ENCODE measurements at regions not wholly inside any gene's neighbourhood (a gene's known extent, or its start where the extent isn't known, plus 50 kb on each side); places are given as distances from the start of the nearest gene placed in this dataset.

DNA sequence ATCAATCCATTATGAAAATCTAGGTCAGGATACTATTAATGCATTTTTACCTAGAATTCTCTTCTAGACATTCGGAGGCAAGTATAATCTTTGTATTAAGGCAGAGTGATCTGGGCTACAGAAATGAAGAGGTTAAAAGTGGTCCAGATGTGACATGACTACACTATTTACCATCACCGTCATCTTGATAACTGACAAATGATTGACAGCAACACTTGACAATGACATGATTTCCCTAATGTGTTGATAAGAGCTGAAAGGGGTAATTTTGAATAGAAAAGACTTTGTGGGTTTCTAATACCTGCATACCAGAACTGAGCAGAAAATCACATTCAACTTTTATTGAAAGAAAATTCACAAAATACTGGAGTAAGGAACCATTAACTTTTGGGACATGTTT is 718.9 kb upstream of the MAP3K7 start:
- no peak for DNase-seq (ENCODE audit: low read depth)
- TF ChIP-seq, protein P1, sequence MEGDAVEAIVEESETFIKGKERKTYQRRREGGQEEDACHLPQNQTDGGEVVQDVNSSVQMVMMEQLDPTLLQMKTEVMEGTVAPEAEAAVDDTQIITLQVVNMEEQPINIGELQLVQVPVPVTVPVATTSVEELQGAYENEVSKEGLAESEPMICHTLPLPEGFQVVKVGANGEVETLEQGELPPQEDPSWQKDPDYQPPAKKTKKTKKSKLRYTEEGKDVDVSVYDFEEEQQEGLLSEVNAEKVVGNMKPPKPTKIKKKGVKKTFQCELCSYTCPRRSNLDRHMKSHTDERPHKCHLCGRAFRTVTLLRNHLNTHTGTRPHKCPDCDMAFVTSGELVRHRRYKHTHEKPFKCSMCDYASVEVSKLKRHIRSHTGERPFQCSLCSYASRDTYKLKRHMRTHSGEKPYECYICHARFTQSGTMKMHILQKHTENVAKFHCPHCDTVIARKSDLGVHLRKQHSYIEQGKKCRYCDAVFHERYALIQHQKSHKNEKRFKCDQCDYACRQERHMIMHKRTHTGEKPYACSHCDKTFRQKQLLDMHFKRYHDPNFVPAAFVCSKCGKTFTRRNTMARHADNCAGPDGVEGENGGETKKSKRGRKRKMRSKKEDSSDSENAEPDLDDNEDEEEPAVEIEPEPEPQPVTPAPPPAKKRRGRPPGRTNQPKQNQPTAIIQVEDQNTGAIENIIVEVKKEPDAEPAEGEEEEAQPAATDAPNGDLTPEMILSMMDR (conservative IDR thresholded peaks at IDR 0.05; ENCODE audit: low read length): no peak
- H3K4me3 ChIP-seq (ENCODE audit: low read length): no peak overlapping the region

DNA sequence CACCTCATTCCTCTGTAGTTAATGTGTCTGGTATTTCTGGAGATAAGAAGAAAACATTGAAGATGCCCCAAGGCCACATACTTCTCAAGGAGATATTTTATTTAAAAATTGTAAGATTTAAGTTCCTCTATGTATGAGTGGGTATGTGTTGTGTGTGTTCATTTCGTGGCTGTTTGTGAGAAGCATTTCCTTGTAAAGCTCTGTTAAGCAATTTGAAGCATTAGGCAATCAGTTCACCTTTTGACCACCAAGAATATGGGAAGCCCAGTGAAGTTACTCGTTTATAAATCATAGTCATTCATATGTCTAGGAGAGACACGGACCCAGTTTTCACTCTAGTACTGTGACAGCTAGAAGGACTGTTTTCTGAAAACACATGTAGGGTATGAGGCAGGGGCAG is 717.6 kb upstream of the MAP3K7 start:
- no peak for DNase-seq (ENCODE audit: low read depth)
- H3K4me3 ChIP-seq (ENCODE audit: low read length): no peak overlapping the region
- TF ChIP-seq, protein P1 (conservative IDR thresholded peaks at IDR 0.05; ENCODE audit: low read length): no peak

DNA sequence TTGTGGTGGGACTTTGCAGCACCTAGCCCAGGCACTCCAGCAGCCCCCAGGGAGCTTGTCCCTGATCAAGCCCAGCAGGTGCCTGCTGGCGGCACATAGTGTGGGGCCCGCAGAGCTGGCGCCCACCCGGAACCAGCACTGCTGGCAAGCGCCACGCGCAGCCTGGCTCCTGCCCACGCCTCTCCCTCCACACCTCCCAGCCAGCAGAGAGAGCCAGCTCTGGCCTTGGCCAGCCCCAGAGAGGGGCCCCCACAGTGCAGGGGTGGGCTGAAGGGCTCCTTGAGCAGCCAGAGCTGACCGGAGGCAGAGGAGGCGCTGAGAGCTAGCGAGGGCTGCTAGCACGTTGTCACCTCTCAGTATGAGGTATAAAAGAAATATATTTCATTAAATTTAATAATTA is 716.5 kb upstream of the MAP3K7 start:
- no peak for DNase-seq (ENCODE audit: low read depth)
- H3K4me3 ChIP-seq (ENCODE audit: low read length): no peak overlapping the region
- TF ChIP-seq, protein P1 (conservative IDR thresholded peaks at IDR 0.05; ENCODE audit: low read length): no peak

DNA sequence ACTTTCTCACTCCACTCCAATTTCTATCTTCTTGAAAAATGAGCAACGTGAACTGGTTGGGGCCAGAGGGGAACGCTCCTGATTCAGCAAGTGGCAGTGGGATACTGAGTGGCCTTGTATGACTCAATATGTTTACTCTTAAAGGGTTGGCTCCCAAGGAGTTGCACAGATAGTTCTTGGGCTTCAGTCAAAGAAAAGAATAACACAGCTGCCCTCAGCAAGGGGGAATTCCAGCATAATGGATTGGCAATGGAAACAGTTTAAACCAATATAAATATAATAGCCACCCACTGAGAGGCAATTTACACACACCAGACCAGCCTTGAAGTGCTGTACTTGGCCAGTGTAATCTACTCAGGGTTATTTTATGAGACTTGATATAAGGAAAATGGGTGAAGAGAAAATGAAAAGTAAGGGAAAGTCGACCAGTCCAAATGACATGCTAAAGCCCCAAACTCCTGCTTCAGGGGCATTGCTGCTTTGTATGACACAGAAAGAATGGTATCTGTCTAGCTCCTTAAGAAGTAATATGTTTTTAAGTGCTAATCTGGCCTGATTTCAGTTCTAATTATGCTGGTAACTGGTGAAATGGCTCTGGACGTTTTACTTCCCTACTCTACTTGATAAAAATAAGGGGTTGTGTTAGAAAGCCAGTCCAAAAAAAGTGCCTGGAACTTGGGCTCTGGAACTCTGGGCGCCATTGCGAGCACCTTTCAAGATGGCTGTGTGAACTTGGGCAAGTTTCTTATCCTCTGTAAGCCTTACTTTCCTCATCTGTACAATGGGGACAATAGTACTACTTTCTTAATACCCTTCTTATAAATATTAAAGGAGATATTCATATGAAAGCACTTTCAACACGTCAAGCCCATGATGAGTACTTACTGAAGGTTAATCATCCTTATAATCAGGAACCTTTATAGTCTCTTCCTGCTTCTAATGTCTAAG is 712.9 kb upstream of the MAP3K7 start:
- TF ChIP-seq, protein P1 (conservative IDR thresholded peaks at IDR 0.05; ENCODE audit: low read length): no peak
- DNase-seq (ENCODE audit: low read depth): no peak
- H3K4me3 ChIP-seq (ENCODE audit: low read length): no peak overlapping the region

DNA sequence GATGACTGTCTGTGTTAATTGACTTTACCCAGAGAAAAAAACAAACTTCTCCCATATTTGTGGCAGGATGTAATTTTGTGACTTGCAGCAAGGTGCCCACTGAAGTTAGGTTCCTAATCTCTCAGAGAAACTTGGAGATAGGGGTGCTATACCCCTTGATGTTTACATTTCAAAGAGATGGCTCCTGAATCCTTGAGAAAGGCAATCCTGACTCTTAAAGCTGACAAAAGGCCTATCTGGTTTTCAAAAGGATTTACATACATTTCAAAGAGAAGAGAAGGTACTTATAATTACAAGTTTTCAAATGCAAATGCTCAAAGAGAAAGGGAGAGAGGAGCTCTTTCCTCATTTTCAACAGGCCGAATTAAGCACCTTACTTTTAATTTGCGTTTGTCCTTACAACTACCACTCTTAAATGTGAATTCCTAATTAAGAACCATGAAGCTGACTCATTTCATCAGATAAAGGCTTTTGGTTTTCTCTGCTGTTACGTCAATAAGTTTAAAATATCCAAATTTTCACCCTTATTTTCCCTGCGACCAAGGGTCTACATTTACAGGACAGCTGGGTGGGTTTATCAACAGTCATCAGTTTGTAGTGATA is 711.8 kb upstream of the MAP3K7 start:
- TF ChIP-seq, protein P1 (conservative IDR thresholded peaks at IDR 0.05; ENCODE audit: low read length): no peak
- H3K4me3 ChIP-seq (ENCODE audit: low read length): no peak overlapping the region
- no peak for DNase-seq (ENCODE audit: low read depth)

DNA sequence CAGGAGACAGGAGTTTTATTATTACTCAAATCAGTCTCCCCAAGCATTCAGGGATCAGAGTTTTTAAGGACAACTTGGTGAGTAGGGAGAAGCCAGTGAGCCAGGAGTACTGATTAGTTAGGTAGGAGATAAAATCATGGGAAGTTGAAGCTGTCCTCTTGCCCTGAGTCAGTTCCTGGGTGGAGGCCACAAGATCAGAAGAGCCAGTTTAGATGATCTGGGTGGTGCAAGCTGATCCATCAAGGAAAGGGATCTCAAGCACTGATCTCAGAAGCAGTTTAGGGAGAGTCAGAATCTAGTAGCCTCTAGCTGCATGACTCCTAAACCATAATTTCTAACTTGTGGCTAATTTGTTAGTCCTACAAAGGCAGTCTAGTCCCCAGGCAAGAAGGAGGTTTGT is 706.5 kb upstream of the MAP3K7 start:
- no peak for DNase-seq (ENCODE audit: low read depth)
- H3K4me3 ChIP-seq (ENCODE audit: low read length): no peak overlapping the region
- TF ChIP-seq, protein P1 (conservative IDR thresholded peaks at IDR 0.05; ENCODE audit: low read length): no peak

DNA sequence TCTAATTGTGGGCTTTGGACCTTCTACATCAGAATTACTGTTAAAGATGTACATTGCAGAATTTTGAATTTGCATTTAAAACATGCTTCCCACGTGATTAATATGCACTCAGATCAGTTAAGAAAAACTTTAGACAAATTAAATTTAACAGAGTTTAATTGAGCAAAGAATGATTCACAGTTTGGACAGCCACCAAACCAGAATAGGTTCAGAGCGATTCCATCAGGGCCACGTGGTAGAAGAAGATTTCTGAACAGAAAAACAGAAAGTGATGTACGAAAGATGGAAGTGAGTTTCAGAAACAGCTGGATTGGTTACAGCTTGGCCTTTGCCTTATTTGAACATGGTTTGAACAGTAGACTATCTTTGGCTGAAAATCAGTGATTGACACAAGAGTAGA is 704.2 kb upstream of the MAP3K7 start:
- no peak for DNase-seq (ENCODE audit: low read depth)
- no peak overlapping the region for H3K4me3 ChIP-seq (ENCODE audit: low read length)
- TF ChIP-seq, protein P1 (conservative IDR thresholded peaks at IDR 0.05; ENCODE audit: low read length): no peak
